Activated T-helper 9 cell treated with anti-CD3 and anti-CD28 coated beads, Interleukin-2, amount 50 U/mL, for 16 hours (primary cell): ENCODE measurements at regions not wholly inside any gene's neighbourhood (a gene's known extent, or its start where the extent isn't known, plus 50 kb on each side); places are given as distances from the start of the nearest gene placed in this dataset.
"Not testable (repeated sequence)": the region's sequence is repeated elsewhere in the genome, so short reads cannot be mapped to it uniquely, and the experiment has no call there.

Experiments used
- DNase-seq: peaks from one replicate; pipeline ENCODE4 v3.0.0-alpha.2; 2020; ENCODE audit warnings: low read depth

DNA sequence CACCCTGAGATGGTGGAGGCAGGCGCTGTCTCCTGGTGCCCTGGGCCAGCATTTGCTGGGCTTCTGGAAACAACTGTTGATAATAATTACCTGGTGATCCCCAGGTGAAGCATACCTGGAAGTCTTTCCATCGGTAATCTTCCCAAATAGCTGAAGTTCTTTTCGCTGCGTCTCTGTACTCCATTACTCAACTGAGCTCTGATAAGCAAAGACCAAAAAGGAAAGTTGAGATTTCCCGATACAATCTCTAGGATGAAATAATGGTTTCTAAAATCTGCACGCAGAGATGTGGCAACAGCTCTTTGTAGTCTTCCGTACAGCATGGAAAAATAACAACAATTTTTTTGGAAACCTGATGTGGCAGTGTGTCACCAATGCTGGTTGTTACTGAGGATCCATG is 226.5 kb downstream of the GATA3 start:
- DNase-seq, result no peak

DNA sequence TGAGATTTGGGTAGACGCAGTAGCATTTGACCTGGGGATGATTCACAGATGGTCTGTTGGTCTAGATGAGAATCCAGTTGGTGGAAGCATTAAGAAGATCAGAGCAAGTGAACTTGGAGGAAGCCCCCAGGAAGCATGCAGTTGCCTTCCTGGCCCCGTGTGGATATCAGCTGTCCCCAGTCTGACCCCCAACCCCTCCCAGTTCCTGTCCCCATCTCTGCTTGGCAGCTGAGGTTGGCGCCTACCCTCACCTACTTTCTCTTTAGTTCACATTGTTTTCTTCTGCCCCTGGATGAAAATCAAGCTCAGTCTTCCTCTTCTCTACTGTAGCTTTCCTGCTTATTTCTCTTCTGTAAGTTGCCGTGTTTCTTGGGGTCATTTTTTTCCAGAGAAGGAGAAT is 227.9 kb downstream of the GATA3 start:
- DNase-seq, result no peak

GRCh38 chr10:8283166-8283905 is 228.8 kb downstream of the GATA3 start:
- no peak for DNase-seq

DNA sequence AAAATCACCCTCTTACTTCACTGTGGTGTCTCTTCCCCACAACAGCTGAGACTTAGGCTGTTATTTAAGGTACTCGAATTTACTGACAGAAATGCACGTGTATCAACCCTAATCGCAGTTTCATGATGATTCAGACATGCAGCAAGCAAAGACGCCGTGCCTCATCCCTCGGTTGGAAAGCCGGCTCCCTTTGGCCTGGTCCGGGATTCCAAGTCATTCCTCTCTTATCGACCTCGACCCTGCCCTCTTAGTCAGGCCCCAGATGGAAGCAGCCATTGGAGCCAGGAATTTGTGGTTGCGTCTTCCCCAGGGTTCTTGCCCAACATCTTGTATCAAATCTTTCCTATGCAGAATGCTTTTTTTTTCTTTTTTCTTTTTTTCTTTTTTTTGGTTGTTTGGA is 229.5 kb downstream of the GATA3 start:
- no peak for DNase-seq

DNA sequence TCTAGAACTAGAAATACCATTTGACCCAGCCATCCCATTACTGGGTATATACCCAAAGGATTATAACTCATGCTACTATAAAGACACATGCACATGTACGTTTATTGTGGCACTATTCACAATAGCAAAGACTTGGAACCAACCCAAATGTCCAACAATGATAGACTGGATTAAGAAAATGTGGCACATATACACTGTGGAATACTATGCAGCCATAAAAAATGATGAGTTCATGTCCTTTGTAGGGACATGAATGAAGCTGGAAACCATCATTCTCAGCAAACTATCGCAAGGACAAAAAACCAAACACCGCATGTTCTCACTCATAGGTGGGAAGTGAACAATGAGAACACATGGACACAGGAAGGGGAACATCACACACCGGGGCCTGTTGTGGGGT is 231.5 kb downstream of the GATA3 start:
- not testable (repeated sequence) for DNase-seq

DNA sequence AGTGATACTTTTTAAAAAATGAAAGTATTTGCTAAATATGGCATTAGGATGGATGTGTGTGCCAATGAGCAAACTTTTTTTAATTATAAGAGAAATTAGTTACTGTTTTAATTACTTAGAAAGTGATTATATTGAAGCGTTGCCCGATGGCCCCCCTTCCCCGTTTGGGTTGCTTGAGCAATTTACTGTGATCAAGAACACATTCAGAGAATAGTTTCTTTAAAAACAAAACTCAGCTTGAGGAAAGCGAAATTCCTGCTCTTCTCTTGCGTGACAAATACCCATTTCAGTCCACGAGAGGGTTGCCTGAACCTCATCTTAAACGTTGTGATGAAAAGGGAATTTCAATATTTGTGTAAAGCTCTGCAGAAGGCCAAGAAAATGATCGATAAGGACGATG is 234.1 kb downstream of the GATA3 start:
- DNase-seq, result no peak

DNA sequence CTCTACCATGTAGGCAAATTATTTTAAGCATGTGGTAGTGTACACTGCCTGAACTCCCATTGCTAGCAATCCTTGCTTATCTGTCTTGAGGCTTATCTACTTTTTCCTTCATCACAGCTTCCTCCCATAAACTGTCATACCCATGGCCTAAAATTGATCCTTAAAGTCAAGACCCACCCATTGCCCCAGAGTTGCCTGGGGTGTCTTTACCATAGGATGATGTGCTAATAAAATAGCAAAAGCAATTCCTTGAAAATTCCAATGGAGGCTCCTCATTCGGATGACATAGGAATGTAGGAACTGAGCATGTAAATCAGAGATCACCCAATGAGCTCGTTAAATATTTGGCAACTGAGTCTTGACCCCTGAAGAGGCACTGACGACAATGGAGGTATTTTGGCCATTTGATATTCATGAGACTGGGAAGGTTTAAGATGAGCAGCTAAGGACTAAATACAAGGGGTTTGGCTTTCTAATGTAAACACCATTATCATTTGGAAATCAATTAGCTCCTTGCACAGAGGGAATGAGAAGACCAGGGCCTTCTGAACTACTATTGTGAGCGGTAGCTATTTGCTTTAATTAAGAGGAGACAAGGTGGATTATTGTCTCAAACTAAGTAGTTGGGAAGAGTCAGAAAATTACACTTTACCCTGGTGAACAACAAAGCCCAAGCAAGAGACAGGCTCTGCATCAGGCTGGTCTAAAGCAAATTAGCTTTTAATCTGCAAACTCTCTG is 234.9 kb downstream of the GATA3 start:
- DNase-seq, result no peak

- no peak for DNase-seq
Measured at GRCh38 chr10:8294779-8295178, 240.3 kb downstream of the GATA3 start.

DNA sequence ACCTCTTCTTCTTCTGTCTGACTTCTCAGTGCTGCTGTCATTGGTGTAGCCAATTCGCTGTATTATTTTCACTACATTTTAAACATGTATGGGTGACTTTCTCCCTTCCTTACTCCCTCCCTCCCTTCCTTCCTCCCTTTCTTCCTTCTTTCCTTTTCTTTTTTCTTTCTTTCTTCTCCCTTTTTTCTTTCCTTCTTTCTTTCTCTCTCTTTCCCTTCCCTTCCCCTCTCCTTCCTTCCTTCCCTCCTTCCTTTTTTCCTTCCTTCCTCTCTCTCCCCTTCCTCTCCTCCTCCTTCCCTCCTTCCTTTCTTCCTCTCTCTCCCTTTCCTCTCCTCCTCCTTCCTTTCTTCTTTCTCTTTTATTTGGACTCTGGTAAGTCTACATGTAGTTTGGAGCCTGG is 240.8 kb downstream of the GATA3 start:
- DNase-seq, result no peak

DNA sequence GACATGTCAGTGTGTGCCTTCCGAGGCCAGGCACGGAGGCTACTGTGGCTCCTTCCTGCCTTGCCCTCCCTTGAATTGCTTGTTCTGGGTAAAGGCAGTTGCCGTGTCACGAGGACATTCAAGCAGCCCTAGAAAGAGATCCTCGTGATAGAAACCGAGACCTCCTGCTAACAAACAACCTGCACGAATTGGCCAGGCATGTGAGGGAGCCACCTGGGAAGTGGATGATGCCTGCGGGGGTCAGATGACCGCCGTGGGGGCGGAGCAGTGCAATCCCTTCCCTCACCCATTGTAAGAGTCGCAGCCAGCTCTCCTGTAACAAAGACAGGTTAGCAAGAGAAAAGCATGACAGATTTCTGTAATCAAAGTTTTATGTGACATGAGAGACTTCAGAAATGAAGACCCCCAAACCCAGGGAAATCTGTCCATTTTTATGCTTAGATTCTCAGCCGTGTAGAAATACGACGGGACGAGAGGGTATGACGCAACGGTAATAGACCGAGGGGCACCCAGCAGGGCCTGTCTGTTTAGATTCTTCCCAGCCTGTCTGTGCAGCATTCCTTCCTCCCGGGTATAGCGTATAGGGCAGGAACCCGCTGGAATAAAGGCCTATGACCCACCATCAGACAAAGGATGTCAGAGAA is 241.7 kb downstream of the GATA3 start:
- DNase-seq, result no peak

GRCh38 chr10:8296734-8297101 is 242.2 kb downstream of the GATA3 start:
- DNase-seq, result no peak

DNA sequence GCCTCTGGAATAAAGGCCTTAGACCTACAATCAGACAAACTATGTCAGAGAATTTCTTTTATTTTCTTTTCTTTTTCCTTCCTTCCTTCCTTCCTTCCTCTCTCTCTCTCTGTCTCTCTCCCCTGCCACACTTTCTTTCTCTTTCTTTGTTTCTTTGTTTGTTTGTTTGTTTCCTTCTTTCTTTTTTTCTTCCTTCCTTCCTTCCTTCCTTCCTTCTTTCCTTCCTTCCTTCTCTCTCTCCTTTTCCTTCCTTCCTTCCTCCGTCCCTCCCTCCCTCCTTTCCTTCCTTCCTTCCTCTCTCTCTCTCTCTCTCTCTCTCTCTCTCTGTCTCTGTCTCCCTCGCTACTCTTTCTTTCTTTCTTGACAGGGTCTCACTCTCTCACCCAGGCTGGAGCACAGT is 242.6 kb downstream of the GATA3 start:
- no peak for DNase-seq

DNA sequence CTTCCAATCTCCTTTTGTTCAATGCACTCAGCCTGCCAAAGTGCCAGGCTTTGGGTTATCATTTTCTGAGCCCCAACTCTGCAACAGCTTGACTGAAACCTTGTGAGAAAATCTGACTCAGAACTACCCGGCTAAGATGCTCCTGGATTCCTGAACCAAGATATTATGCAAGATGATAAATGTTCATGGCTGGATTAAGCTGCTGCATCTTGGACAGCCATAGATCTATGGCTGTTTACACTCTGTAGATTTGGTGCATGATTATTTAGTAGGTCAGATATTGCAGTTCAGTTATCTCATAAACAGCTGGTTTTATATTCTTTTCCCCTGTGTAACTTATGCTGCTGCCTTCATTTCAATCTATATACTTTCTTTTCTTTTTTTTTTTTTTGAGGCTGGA is 243.5 kb downstream of the GATA3 start:
- DNase-seq, result no peak

- no peak for DNase-seq
Measured at GRCh38 chr10:8298896-8299570, 244.5 kb downstream of the GATA3 start.

DNA sequence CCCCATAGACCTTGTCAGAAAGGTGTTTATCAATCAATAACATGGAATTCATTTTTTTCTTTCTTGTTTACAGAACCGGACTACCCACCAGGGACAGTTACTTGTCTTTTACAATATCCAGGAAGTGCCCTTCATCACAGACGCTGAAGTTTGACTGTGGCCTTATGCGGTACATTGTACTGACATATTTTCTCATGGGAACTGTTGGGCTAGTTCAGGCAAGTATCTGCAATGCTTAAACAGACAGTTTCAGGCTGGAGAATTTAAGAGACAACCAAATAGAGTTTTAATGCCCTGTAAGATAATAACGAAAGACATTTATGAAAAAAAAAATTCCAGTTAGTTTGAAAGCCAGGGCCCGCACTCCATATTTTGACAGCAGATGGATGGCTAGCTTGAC is 246.4 kb downstream of the GATA3 start:
- no peak for DNase-seq

DNA sequence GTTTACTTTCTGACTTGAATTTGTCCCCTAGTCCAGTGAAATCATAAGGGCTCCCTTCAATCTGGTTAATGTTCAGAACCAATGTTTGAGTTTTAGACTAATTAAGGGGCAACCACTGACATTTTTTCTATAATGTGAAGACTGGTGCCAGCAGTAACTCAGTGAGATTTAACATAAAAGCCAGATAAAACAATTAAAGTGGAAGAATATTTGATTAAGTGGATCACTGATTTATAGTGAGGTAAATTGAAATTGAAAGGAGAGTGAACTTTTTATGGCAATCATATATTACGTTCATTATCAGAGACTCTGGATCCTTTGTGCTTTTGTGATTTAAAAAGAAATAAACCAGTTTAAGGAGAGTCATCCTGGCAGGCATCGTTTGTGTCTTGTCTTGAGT is 246.8 kb downstream of the GATA3 start:
- DNase-seq, result no peak

DNA sequence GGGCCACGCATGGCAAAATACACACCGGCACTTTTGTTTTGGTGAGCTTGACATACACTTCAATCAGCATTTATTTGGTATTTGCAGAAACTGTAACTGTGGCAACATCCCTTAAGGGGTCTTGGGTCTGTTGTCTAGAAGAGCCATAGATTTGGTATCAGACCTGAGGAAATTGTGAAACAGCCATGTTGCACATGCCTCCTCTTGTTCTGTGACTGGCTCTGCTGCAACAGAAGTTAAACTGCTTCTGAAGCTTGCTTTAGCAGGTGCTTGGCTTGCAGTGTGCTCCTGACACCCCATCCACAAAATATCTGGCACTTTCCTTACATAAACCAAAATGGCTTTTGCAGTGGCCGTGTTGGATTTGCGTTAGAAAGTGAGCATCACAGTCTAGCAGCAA is 247.3 kb downstream of the GATA3 start:
- DNase-seq, result no peak

- DNase-seq, result no peak
Measured at GRCh38 chr10:8302565-8302964, 248.1 kb downstream of the GATA3 start.

DNA sequence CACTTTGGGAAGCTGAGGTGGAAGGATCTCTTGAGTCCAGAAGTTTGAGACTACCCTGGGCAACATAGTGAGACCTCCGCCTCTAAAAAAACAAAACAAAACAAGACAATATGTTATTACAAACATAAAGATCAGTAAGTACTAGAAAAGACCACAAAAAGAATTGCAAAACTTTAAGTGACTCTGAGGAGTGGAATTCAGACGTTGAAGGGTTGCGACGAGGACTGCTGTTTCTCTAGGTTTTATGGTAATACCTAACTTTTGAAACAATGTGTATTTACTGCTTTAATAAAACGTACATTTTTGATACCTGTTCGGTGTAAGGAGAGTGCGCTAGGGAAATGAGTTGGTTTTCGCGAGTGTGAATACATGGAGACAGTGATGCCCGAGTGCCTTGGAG is 250.4 kb downstream of the GATA3 start:
- DNase-seq, result no peak

DNA sequence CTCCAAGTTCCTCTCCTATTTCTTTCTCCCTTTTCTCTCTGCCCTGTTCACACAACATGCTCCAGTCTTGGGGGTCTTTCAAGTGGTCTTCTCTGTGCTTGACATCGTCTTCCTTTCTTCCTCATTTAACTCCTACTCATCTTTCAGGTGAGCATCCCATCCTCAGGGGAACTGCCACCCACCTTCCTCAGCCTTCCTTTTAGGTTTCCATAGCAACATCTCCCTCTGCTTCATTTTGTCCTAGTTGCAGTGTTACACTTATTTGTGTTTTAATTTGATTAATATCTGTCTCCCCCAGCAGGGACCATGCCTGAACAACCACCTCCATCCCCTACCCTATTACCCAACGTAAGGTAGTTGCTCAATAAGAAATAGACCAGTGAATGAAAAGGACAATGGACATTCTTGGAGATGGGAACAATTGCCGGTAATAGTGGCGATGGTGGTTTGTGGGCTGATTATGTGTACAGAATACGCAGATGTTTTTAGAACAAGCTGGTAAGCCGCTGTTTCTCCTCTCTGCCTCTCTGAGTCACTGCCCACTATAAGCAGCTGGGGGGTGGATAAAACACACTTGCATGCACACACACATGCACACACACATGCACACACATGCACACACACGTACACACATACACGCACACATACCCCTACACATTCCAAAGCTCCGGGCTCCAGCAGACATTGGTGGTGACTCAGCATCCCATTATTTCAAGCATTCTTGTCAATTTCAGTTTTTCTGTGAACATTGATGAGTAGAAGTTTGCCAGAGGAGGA is 251.6 kb downstream of the GATA3 start:
- no peak for DNase-seq

GRCh38 chr10:8306685-8307364 is 252.3 kb downstream of the GATA3 start:
- no peak for DNase-seq
